ENCODE measurements at regions not wholly inside any gene's neighbourhood (a gene's known extent, or its start where the extent isn't known, plus 50 kb on each side); places are given as distances from the start of the nearest gene placed in this dataset.

GRCh38 chr6:170037541-170038250 is 253.2 kb downstream of the DLL1 start:
- TF ChIP-seq CTCF (IDR thresholded peaks at IDR 0.05) (no peak), ATF3 (CRISPR knock-in tag; conservative IDR thresholded peaks at IDR 0.05) (no peak), ELF4 (CRISPR knock-in tag; IDR thresholded peaks at IDR 0.05; ENCODE audit: low read depth) (no peak), SP1 (CRISPR knock-in tag; conservative IDR thresholded peaks at IDR 0.05) (no peak), ATF2 (CRISPR knock-in tag; IDR thresholded peaks at IDR 0.05; ENCODE audit: borderline replicate concordance, low read depth) (no peak), ZNF423 (CRISPR knock-in tag; IDR thresholded peaks at IDR 0.05) (no peak)
- TF ChIP-seq, protein P1, sequence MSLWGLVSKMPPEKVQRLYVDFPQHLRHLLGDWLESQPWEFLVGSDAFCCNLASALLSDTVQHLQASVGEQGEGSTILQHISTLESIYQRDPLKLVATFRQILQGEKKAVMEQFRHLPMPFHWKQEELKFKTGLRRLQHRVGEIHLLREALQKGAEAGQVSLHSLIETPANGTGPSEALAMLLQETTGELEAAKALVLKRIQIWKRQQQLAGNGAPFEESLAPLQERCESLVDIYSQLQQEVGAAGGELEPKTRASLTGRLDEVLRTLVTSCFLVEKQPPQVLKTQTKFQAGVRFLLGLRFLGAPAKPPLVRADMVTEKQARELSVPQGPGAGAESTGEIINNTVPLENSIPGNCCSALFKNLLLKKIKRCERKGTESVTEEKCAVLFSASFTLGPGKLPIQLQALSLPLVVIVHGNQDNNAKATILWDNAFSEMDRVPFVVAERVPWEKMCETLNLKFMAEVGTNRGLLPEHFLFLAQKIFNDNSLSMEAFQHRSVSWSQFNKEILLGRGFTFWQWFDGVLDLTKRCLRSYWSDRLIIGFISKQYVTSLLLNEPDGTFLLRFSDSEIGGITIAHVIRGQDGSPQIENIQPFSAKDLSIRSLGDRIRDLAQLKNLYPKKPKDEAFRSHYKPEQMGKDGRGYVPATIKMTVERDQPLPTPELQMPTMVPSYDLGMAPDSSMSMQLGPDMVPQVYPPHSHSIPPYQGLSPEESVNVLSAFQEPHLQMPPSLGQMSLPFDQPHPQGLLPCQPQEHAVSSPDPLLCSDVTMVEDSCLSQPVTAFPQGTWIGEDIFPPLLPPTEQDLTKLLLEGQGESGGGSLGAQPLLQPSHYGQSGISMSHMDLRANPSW (CRISPR knock-in tag; conservative IDR thresholded peaks at IDR 0.05; ENCODE audit: low read depth): no peak
- TF ChIP-seq, protein P2, sequence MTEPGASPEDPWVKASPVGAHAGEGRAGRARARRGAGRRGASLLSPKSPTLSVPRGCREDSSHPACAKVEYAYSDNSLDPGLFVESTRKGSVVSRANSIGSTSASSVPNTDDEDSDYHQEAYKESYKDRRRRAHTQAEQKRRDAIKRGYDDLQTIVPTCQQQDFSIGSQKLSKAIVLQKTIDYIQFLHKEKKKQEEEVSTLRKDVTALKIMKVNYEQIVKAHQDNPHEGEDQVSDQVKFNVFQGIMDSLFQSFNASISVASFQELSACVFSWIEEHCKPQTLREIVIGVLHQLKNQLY (CRISPR knock-in tag; IDR thresholded peaks at IDR 0.05): no peak
- TF ChIP-seq, protein P3, sequence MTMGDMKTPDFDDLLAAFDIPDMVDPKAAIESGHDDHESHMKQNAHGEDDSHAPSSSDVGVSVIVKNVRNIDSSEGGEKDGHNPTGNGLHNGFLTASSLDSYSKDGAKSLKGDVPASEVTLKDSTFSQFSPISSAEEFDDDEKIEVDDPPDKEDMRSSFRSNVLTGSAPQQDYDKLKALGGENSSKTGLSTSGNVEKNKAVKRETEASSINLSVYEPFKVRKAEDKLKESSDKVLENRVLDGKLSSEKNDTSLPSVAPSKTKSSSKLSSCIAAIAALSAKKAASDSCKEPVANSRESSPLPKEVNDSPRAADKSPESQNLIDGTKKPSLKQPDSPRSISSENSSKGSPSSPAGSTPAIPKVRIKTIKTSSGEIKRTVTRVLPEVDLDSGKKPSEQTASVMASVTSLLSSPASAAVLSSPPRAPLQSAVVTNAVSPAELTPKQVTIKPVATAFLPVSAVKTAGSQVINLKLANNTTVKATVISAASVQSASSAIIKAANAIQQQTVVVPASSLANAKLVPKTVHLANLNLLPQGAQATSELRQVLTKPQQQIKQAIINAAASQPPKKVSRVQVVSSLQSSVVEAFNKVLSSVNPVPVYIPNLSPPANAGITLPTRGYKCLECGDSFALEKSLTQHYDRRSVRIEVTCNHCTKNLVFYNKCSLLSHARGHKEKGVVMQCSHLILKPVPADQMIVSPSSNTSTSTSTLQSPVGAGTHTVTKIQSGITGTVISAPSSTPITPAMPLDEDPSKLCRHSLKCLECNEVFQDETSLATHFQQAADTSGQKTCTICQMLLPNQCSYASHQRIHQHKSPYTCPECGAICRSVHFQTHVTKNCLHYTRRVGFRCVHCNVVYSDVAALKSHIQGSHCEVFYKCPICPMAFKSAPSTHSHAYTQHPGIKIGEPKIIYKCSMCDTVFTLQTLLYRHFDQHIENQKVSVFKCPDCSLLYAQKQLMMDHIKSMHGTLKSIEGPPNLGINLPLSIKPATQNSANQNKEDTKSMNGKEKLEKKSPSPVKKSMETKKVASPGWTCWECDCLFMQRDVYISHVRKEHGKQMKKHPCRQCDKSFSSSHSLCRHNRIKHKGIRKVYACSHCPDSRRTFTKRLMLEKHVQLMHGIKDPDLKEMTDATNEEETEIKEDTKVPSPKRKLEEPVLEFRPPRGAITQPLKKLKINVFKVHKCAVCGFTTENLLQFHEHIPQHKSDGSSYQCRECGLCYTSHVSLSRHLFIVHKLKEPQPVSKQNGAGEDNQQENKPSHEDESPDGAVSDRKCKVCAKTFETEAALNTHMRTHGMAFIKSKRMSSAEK (CRISPR knock-in tag; IDR thresholded peaks at IDR 0.05; ENCODE audit: borderline replicate concordance): no peak
- TF ChIP-seq, protein P4, sequence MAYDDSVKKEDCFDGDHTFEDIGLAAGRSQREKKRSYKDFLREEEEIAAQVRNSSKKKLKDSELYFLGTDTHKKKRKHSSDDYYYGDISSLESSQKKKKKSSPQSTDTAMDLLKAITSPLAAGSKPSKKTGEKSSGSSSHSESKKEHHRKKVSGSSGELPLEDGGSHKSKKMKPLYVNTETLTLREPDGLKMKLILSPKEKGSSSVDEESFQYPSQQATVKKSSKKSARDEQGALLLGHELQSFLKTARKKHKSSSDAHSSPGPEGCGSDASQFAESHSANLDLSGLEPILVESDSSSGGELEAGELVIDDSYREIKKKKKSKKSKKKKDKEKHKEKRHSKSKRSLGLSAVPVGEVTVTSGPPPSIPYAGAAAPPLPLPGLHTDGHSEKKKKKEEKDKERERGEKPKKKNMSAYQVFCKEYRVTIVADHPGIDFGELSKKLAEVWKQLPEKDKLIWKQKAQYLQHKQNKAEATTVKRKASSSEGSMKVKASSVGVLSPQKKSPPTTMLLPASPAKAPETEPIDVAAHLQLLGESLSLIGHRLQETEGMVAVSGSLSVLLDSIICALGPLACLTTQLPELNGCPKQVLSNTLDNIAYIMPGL (CRISPR knock-in tag; IDR thresholded peaks at IDR 0.05): no peak

Measured in WTC11 (cell line).